HG03039 (cell line): ENCODE measurements at regions not wholly inside any gene's neighbourhood (a gene's known extent, or its start where the extent isn't known, plus 50 kb on each side); places are given as distances from the start of the nearest gene placed in this dataset.
"Not testable (repeated sequence)": the region's sequence is repeated elsewhere in the genome, so short reads cannot be mapped to it uniquely, and the experiment has no call there.

Experiments used
- ATAC-seq: cut with Tn5 transposase; IDR thresholded peaks from one replicate; pipeline ENCODE4 v1.9.1; 2021; ENCODE audit warnings: mild to moderate bottlenecking, moderate library complexity; ENCODE audit not compliant: unreplicated experiment

DNA sequence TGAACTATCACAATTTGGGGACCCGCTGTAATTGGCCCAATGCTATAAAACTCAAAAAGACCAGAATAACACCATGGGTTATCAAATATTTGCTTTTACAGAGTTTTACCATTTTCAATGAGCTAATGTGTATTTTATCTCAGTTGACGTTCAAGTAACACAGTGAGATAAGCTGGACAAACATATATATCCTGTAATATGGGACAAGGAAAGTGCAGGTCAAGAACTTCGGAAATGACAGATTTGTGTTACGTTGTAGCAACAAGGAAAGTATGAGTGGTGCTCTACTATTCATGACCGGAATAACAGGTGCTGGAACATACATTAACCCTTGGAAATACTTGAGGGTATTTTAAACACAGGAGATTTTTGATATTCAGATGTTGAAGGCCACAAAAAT is 566.4 kb upstream of the FLRT2 start:
- ATAC-seq, result no peak

DNA sequence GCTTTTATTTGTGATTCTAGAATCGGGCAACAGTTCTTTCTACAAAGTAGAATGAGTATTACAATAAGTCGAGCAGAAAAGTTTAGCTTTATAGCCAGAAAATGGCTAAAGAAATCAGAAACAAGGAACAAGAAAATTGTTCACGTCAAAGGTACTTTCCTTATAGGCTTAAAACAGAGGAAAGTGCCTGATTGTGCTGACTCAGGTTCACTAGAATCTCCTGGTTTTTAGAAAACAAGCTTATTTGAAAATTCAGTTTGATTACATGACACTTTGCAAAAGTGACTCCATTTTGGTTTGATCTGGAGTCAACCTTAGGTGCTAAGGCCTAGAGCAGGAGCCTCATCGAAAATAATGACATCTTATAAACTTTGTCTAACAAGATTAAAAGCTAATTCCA is 564.7 kb upstream of the FLRT2 start:
- no peak for ATAC-seq

DNA sequence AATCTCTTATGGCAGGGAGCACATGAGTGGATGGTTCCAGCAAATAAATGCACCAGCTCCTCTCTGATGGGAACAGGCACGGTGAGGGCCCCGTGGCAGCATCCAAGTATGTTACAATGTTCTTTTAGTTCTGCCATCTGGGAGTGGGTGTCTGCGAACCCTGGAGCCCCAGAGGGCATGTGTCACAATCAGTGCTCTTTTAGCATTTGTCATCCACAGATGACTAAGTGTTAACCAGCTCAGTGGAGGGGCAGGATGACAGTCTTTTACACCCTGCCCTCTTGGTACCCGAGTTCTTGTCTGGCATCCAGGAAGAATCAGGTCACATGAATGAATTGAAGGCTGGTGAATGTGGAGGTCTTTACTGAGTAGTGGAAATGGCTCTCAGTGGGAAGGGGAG is 560.4 kb upstream of the FLRT2 start:
- no peak for ATAC-seq

DNA sequence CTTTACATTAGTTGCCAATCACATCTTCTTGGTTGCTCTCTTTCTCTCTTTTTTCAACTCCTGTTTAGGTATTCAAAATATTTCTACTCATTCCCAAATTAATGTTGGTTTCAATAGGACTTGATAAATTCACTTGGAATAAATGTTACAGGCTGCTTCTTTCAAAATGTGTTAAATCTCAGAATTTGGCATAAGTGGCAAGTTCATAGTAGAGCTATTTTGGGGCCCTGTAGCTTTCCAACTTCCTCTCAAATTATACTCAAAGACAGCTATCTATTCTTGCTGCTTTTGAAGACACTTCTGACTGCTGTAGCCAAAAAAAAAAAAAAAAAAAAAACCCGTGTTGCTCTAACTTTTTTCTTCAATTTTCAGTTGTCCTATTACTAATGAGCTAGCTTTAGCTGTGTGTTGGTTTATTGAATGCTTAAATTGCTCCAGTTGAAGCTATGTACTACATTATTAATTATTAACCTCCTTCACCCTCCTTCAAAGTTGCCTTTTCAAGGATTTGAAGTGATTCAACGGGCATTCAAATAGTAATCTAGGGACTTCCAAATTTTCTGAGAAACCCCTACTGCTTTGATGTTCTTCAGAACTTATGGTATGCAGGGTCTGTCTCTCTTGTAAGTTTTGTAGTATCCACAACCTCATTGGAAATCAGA is 554.6 kb upstream of the FLRT2 start:
- ATAC-seq, result no peak

DNA sequence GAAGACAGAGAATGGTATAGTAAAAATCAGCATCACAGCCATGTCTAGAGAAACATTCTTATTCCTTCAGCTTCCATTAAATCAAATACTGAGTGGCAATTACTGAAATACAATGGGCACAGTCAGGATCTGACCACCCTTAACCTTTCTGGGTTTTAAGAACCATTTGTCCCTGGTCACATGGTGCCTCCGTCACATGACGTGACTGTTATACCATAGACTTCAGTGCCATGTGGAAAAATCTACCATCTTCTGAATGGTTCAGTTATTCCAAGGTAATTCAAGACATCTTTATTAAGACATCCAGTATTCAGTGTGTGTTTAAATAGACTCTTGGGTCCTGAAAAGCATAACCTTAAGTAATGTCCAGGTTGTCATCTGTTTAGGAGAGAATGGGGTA is 553.1 kb upstream of the FLRT2 start:
- no peak for ATAC-seq

DNA sequence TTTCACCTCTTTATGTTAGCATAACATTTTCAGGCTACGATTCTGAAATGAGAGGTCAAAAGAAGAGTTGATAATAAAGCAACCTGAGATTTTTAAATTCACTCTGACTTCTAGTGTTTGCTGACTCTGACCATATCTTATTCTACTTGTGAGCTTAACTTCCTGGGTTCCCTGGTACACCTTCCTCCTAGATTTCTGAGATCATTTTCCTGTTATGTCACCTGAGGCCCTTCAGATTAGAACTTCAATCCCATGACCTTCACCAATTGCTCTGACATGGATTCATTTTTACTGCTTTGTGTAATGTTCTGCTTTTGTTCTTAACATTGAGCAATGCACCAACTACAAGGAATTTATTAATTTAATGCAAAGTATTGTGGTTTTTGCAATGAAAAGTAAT is 542.9 kb upstream of the FLRT2 start:
- ATAC-seq, result no peak

DNA sequence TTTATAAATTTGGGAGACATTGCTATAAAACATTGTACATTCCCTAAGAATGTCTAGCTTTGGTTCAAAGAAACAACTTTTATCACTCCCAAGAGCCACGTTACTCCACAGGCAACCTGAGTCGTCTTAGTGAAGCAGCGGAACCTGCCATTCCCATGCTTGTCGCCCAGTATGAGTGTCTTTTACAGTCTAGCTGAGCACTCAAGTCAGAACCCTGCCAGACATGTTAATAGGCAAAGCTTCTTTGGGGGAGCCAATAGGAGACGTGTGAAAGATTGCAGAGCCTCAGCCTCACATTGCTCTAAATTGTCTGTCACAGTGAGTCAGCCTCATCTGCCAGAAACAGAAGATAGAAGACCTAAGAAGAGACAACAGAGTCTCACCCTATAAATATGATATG is 541.6 kb upstream of the FLRT2 start:
- no peak for ATAC-seq

DNA sequence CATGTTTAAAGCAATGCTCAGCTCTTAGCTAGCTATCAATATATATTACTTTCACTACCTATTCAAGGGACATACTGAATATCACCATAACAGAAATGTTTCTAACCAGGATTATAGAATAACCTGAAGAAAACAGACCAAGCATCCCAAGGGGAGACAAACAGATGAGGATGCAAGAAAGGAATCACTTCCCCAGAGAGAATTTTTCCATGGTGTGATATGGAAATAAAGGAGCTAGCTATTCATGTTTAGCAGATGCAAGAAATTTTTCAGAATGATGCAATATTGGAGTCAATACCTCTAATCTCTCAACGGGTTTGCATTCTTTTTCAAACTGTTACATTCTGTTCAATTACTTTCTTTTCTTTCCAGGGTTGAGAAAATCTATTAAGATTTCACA is 538.9 kb upstream of the FLRT2 start:
- no peak for ATAC-seq

DNA sequence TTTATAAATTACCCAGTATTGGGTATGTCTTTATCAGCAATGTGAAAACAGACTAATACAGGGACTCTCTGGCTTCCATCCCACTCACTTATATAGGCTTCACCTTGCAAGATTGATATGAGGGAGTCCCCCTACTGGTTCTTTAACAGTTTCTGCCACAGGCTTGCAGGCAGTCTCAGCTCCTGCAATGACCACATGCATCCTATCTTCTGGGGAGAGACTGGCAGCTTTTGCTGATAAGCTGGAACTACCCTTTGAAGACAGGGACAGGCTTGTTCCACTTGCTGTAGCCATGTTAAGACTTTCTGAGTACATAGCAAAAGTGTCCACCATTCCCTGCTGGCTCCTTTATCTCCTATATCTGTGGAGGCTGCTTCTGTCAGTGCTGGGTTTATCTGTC is 531.7 kb upstream of the FLRT2 start:
- no peak for ATAC-seq

DNA sequence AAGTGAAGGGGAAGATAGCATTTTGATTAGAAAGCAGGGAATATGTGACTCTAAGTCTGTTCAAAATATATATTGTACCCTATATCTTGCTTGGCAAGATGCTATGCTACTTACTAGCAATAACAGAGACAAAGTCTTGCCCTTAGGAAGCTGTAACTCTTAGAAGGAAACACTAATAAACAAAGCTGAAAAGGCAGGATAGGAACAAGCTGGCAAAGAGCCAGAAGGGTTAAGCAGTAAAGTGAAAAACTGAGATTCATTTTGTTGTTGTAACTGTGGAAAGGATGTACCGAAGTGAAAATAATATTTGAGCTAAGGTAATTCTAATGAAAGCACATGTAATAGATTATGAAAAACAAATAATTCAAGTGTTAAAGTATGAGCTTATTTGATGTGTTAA is 527.1 kb upstream of the FLRT2 start:
- no peak for ATAC-seq

DNA sequence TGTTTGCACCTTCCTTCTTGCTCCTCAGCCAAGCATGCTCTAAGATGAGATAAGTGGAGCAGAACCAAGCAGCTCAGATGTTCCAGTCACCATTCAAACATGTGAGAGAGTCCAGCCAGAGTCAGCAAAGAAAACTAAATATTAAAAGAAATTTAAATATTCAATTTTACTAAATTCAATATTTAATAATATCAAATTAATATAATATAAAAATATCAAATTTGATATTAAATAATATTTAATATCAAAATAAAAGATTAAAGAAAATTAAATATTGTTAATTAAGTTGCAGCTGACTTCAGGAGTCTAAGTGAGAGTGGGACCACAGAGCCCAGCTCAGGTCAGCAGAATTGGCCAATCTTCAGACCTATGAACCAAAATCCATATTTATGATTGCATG is 526.1 kb upstream of the FLRT2 start:
- ATAC-seq, result no peak

DNA sequence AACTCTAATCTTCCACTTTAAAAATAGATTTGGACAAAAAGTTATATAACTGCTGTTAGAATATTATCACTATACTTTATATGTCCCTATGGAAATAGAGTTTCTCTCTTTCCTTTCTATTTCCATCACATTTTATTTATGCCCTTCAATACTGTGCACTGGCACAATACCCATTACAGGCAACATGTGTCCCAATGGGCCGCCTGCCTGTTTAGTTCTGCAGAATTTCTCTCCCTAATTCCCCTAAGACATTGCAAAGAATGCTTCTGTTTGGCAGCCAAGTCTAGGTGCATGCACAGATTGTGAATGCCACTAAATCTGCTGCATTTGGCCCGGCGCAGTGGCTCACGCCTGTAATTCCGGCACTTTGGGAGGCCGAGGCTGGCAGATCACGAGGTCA is 520.4 kb upstream of the FLRT2 start:
- no peak for ATAC-seq

DNA sequence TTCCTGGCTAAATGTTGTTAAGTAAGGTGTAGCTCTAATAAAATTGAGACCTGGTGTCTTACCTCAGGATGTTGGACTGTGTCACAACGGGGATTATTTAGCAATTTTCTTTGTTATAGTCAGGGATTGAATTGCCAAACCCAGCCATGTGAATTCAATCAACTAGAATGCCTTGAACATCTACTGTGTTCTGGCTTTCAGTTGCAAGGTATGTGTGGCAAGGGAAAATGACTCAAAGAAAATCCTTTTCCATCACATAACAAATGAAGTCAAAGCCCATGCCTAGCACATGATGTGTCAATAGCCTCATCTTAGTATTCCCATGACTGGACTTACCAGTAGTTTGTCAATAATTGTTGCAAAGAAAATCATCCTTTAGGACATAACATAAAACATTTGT is 519.8 kb upstream of the FLRT2 start:
- no peak for ATAC-seq

DNA sequence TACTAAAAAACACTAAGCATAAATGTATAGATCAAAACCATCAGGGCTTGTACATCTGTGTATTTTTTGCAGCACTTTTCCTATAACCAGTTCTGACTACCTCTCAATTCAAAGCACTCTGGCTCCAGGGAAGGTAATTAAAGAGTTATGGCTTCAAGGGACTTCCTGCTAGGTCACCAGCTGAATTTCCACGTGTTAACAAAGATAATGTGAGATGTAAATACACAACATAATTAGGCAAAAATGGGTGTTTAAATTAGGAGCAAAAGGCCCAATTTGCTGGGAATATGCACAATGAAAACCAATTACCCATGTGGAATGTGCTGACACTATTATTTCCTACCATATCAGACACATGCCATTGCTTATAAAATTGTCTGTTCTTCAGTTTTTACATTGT is 513.4 kb upstream of the FLRT2 start:
- ATAC-seq, result no peak

DNA sequence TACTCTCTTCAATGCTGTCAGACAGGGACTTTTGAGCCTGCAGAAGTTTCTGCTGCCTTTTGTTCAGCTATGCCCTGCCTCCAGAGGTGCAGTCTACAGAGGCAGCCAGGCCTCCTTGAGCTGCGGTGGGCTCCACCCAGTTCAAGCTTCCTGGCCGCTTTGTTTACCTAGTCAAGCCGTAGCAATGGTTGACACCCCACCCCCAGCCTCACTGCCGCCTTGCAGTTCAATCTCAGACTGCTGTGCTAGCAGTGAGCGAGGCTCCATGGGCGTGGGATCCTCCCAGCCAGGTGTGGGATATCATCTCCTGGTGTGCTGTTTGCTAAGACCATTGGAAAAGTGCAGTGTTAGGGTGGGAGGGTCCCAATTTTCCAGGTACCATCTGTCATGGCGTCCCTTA is 506.1 kb upstream of the FLRT2 start:
- ATAC-seq, result not testable (repeated sequence)

DNA sequence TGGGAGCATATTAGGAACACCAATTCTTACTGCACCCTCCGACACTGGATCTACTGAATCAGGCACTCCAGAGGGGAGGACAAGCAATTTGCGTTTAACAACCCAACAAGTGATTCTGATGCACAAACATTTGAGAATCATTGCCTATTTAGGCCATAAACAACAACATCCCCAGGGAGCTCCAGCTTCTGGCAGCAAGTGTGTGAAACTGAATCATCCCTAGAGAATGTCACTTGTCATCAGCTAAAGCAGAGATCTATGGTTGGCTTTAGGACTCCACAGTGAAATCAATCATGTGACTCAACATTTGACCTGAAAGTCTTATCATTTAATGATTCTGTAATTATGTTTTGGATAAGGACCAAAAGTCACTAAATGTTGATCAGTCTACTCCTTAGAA is 505.0 kb upstream of the FLRT2 start:
- no peak for ATAC-seq

DNA sequence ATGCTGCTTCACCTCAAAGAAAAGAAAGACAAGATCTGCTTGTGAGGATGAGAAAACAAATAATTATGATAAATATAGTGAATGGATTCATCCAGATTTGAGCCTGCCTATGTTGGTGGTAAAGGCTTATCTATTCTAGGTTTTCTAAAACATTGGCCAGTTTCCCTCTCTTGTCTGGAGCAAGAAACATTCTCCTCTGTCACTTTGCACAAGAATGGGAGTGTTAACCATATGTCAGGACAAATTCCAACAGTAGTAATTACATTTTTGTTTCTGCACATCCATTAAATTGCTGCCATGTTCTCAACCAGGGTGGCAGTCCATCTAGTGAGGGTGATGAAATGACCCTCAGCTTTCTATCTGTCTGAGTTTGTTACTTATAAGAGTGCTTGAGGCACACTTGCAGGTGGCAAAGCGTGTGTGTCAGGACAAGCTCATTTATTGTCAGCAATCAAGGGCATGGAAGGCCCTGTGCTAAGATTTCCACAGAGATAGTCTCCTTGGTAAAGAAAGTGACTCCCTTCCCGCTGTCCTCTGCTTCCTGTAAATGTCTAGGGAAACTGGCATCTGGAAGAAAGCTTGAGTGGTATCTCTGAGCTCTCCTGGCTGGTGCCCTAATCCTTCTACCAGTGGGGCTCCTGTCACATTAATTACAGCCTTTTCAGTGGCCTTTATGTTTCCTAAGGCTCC is 502.1 kb upstream of the FLRT2 start:
- ATAC-seq, result no peak

DNA sequence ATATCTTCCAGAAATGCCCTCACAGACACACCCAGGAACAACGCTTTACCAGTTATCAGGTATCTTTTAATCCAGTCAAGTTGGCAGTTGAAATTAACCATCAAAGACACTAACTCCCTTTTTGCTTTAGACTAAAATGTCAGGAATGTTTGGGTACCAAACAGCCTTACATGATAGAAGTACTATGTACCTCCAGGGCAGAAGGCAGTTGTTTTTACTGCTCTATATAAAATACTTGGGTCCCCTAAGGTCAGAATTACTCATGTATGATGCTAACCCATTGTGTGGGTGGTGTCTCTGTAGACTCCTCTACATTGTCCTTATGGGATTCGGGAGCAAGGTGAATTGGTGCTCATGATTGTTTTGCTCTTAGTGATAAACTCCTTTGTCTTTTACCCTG is 492.5 kb upstream of the FLRT2 start:
- no peak for ATAC-seq

DNA sequence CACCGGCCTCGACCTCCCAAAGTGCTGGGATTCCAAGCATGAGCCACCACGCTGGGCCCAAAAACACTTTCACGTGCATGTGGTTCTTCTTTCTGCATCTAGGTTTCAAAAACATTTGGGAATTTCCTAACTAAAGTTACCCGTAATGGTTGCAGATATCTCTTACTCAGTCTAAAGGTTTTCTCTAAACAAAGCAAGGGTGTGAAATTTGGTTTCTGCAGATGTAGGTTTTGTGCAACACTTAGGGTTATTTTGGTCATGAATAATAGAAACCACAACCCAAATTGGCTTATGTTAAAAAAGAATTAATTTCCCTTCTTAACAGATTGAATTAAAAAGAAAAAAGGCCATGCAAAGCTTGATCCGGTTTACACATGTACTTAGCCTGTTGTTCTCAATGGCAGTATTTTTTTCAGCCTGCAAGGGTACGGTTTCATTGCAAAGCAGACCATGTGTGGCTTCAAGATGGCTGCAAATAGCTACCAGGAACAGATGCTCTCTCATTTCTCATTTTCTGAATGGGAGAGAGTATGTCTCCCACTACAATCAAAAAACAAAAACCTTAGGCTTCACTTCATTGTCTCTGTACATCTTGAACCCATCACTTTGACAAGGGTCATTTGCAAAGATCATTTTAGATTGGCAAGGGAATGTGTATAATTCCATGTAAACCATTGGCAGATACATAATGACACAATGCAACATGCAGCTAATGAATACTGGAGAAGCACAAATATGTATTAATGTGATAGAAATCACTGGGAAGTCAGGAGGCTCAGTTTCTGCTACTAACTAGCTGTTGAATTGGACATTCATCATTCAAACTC is 491.2 kb upstream of the FLRT2 start:
- ATAC-seq, result no peak

DNA sequence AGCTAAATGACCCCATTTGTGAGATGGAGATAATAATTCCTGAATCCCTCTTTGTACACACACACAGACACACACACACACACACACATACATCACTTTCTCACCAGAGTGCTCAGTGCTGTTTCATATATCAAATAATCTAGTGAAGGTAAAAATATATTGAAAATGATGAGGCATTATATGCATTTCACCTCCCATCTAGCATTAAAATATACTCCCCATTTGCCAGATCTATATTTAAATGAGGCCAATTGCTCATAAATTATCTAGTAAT is 490.7 kb upstream of the FLRT2 start:
- ATAC-seq, result no peak

DNA sequence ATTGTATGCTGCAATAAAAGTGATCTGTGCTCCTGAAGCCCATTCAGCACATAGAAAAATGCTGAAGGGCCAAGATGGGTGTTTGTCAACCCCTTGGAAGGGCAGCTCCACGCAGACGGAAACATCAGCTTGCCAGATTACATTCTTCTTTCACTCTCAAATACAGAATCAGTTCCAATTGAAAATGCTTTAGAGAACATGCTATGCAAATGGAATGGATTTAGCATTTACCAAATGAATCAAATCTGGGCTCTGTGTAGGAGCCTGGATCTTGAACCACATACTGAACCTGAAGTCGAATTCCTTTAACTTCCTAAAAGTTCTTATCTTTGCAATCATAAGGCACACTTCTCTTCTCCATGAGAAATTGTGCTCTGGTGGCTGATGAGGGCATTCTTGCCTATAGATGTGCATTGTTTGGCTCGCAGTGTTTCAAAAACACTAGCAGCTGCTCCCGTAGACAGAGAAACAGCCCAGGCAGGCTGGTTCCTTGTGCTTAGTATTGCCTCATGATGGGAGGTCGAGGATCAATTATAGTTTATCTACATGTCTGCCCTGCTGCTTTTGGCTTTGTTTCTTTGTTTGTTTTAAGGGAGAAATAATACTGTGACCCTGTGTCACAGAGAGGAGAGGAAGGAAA is 489.8 kb upstream of the FLRT2 start:
- no peak for ATAC-seq

DNA sequence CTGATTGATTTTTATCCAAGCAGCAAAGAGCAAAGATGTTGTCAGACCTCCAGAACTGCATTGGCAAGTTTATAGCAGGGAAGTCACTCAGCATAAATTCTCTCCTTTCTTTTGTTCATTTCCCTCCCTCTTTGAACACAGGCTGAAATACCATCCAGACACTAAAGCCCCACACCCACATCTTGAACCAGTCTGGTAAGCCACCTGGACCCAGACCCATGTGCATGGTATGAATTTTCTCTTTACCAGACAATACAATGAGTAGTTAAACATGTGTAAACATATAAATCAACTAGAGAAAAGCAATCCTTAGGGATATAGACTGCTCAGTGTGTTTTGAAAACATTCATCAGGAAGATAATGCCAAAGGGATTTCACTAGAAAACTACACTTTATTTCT is 488.3 kb upstream of the FLRT2 start:
- no peak for ATAC-seq
